ENCODE measurements at regions not wholly inside any gene's neighbourhood (a gene's known extent, or its start where the extent isn't known, plus 50 kb on each side); places are given as distances from the start of the nearest gene placed in this dataset.
A peak's percentile ranks its signal among the peaks of the same experiment; 100 is the strongest.

GRCh38 chr5:40274568-40274967 lies 405.1 kb upstream of the PTGER4 start:
- no peak for DNase-seq

GRCh38 chr5:40273936-40274335 lies 405.8 kb upstream of the PTGER4 start:
- no peak for DNase-seq

GRCh38 chr5:40271476-40271875 lies 408.2 kb upstream of the PTGER4 start:
- no peak for DNase-seq

GRCh38 chr5:40270274-40270845 lies 409.4 kb upstream of the PTGER4 start:
- DNase-seq = no peak

- DNase-seq = no peak
Observed at GRCh38 chr5:40268088-40268487, 411.6 kb upstream of the PTGER4 start.

DNA sequence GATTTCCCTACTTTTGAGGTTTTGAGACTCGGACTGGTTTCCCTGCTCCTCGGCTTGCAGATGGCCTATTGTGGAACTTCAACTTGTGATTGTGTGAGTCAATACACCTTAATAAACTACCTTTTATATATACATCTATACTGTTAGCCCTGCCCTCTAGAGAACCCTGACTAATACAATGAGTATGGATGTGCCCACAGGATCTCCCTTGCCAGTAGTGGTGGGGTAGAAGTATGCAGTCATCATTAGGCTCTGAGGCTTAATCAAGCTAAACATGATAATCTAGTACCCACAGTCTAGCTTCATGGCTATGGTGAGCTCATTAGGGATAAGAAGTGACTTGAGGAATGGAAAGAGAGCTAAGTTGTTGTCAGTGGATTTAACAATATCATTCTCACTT lies 412.8 kb upstream of the PTGER4 start:
- DNase-seq = no peak

DNA sequence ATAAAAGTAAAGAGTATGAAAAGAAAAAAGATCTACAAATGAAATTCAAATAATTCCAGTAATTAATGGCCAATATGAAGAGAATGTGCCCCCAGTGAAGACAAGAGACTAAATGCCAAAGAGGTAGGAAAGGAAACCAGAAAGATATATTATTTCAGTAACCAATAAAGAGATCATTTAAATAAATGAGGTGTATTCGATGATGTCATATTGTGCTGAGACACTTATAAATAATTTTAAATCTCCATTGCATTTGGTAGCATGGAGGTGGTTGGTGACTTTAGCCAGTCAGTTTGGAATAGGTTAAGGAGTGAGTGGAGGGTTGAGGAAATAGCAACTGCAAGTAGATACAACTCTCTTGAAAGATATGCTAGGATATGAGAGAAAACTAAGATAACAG lies 417.7 kb upstream of the PTGER4 start:
- DNase-seq = no peak

DNA sequence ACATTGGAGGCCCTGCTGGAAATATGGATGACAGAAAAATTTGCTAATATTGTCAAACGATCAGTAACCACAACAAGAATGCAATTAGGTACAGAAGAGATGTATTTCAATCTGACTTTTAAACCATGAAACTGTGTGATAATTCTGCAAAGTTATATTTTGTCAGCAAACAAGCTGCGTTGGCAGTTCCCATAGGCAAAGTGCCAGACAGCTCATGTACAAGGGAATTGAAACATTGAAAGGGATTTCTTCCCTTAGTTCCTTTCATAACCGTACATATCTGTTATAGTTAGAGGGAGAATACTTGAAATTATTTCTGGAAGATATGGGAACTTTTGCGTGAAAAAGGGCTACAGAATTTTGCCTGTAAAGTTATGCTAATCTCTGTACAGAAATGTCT lies 419.4 kb upstream of the PTGER4 start:
- DNase-seq = no peak

DNA sequence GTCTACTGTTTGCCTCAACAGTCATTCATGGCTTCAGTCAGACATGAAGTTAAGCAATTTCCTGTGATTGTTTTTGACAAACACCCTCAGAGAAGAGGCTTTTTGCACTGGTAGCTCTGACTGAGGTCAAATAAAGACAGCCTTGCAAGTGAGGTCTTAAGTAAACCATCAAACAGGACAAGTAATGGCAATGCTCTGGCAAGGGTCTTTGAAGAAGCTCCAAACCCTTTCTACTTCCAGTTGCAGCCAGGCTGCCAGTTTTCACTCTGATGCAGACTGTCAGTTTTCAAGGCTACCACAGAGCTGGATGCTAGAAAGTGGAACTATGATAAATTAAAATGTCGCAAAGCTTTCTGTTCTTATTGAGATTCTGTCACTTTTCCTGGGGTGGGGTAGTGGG lies 421.5 kb upstream of the PTGER4 start:
- DNase-seq = peak in 1 of 2 experiments; percentile 20

- DNase-seq = no peak
Observed at GRCh38 chr5:40240671-40241070, 439.0 kb upstream of the PTGER4 start.

DNA sequence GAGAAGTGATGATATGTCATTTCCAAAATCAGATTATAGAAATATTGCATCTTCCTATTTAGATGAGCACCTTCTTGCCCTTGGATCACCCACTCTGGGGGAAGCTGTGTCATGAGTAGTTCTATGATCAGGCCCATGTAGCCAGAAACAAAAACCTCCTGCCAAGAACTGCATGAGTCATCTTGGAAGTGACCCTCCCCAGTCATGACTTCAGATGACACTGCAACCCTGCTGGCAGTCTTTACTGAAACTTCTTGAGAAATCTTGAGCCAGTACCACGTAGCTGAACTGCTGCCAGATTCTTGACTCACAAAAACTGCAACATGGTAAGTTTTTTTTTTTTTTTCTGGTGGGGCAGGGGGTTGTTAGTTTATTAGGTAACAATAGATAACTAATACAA lies 439.6 kb upstream of the PTGER4 start:
- DNase-seq = peak; percentile 44 to 63

DNA sequence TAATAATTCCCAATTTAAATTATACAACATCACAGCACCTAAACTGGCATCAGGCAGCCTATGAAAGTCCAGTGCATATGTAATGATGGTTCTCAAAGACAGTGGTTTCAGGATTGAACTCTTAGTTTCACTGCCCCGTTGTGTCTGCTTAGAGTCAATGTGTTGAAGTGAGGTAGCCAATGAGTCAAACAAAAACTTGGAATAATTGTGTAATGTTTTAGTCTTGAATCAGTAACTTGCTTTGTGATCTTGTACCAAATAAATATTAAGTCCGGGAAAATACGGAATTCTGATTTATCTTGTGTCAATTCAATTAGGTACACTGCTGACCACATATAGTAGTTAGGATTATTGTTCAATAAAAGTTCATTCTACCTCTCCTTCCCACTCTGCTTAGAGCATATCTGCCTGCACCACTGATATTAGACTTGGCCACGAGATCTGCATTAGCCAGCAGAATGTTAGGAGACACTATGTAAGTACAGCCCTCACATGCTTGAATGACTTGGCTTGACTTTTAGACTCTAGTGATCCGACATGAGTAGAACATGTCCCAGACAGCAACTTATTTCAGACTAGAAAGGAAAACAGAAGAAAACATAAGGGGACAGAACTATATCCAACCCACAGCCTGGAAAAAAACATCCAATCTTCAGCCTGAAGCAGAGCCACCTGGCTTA lies 441.5 kb upstream of the PTGER4 start:
- no peak for DNase-seq

- DNase-seq = no peak
Observed at GRCh38 chr5:40235471-40236400, 444.0 kb upstream of the PTGER4 start.

DNA sequence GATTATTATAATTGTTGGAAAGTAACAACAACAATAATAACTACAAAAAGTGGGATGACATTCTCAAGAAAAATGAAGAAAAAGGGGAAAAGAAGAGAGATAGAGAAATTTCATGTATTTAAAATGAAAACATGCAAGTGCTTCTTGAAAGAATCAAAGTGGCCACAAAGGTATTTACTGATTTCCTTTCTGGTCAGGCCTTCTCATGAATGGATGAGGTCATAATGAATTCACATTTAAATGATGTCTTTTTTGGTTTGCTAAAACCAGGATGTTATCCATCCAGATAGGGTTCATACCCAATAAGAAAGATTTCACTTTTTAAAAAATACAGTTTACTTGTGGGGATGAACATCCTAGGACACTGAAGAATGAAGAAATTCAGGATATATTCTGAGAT lies 446.4 kb upstream of the PTGER4 start:
- DNase-seq = no peak

DNA sequence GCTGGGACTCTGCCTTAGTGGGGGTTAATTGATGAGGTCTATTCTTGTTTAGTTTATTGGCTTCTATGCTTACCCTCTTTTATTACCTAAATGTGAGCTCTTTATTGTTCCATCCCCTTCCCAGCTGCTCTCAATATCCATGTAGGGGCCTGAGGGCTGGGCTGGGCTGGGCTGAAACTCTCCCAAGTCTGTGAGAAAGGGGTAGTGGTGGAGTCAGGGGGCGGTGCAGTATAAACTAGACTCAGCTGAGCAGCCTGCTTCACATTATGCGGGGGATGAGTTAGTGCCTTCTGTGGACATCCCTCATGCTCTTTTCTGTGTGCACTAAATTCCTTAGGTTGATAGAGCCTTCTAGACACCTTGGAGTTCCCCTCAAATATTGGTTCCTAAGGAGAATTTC lies 451.8 kb upstream of the PTGER4 start:
- DNase-seq = no peak

GRCh38 chr5:40227366-40227765 lies 452.3 kb upstream of the PTGER4 start:
- DNase-seq = no peak

GRCh38 chr5:40226906-40227305 lies 452.8 kb upstream of the PTGER4 start:
- no peak for DNase-seq

- peak in 1 of 2 experiments; percentile 37 for DNase-seq
Observed at GRCh38 chr5:40225147-40225546, 454.6 kb upstream of the PTGER4 start.

DNA sequence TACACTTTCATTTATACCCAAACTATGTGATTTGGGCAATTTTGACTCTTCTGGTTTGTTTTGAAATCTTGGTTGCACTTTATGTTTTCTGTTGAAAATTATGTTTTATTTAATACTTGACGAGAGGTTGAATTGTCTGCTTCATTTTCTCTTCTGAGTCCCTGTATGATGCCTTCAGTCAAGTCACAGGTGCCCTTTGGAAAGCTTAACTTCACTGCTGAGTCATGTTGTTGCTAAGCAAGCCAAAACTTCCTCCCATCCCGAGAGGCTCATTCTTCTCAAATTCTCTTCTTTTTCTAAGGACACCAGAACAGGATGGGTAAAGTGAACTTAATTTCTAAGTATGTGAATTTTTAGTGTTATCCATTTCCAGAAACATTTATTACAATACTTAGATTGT lies 455.3 kb upstream of the PTGER4 start:
- no peak for DNase-seq

- peak; percentile 43 to 50 for DNase-seq
Observed at GRCh38 chr5:40223884-40224402, 455.8 kb upstream of the PTGER4 start.

- no peak for DNase-seq
Observed at GRCh38 chr5:40221796-40222195, 457.9 kb upstream of the PTGER4 start.

DNA sequence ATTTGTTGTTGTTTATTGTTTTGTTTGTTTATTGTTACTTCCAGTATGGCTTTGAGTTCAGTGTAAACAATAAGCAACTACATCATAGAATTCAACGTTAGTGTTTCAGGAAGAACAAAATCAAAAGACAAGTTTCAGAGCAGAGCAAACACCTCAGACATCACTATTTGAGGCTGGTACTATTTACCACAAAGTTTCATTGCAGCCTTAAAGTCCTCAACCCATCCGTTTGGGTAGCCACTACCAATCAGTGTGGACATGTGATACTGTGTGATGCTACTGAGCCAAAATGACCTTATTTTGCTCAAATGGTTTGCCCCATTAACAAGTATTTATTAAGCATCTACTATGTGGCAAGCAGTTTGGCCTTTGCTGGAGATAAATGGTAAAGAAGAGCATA lies 458.5 kb upstream of the PTGER4 start:
- no peak for DNase-seq

DNA sequence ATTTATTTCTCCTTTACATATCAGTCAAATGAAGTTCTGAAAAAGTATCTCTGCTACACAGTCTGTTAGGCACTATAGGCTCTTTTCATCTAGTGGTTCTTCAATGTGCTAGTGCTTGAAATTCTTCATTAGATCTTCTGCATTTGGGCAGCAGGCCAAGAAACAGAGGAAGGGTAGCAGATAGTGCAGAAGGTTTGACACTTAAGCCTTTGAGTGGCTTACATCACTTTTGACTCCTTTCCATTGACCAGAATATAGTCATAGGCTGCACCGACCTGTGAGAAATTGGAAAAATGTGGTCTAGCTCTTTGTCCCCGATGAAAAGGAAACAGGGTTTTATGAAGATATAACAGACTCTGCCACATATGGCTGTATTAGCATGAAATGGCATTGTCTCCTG lies 459.5 kb upstream of the PTGER4 start:
- no peak for DNase-seq

- no peak for DNase-seq
Observed at GRCh38 chr5:40217553-40217952, 462.2 kb upstream of the PTGER4 start.

Data from activated T-cell treated with anti-CD3 and anti-CD28 coated beads, Interleukin-2, amount 50 U/mL, for 48 hours (primary cell).